DMS53 (cell line): ENCODE measurements at regions not wholly inside any gene's neighbourhood (a gene's known extent, or its start where the extent isn't known, plus 50 kb on each side); places are given as distances from the start of the nearest gene placed in this dataset.
A peak's percentile ranks its signal among the peaks of the same experiment; 100 is the strongest.
"Not testable (repeated sequence)": the region's sequence is repeated elsewhere in the genome, so short reads cannot be mapped to it uniquely, and the experiment has no call there.

ENCODE experiments used
- DNase-seq: peaks from one replicate; lab custom pipeline; 2025; lab: John Stamatoyannopoulos, UW

DNA sequence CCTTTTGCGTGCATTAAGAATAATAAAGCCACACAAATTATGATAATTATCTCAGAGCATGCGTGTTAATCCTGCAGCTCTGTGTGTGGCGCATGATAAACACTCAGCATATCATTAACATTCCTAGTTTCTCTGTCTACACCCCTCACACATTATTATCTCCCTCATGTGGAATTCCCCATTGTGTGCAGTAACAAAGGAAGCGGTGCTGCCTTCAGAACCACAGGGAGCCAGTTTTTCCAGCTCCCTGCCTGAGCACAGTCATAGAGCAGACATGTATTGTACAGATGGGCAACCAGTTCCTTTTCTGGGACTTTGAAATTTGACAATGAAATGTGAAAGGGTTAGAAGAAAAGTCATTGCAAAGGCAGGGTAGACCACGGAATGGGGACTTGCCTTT, 1365.5 kb upstream of the CDH9 start:
- DNase-seq = peak; percentile 29

GRCh38 chr5:28402590-28403301, 1364.4 kb upstream of the CDH9 start:
- no peak for DNase-seq

- no peak for DNase-seq
Observed at GRCh38 chr5:28400076-28400475, 1361.7 kb upstream of the CDH9 start.

- DNase-seq = no peak
Observed at GRCh38 chr5:28399211-28399610, 1360.8 kb upstream of the CDH9 start.

DNA sequence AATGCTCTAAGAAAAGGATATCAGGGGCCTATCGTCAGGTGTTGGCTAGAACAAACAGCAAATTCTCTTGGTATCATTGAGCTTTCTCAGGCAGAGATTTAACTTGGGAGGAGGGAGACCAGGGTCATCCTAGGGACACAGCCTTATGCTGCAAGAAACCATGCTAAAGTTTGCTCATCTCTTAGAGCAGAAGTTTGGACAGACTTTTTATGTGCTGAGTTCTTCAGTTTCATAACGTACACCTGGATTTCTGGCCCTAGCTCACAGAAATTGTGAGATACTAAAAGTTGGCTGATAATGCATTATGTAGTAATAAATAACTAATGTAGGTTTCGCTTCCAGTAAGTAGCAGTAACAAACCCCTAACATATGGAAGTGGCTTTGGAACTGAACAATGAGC, 1359.8 kb upstream of the CDH9 start:
- DNase-seq = no peak

- no peak for DNase-seq
Observed at GRCh38 chr5:28397502-28397941, 1359.1 kb upstream of the CDH9 start.

GRCh38 chr5:28391277-28391676, 1352.9 kb upstream of the CDH9 start:
- DNase-seq = no peak

DNA sequence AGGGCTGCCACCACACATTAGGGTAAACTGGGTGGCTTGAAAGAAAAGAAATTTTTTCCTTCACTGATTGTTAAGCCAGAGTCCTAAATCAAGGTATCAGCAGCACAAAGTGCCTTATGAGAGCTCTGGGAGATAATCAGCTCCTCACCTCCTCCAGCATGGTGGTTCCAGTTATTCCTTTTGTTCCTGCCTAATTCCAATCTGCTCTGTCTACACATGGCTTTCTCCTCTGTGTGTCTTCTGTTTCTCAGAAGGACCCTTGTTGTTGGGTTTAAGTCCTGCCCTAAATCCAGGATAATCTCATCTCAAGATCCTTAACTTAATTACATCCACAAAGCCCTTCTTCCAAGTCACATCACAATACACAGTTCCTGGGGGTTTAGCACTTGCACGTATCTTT, 1352.0 kb upstream of the CDH9 start:
- no peak for DNase-seq

GRCh38 chr5:28389727-28390126, 1351.3 kb upstream of the CDH9 start:
- DNase-seq = not testable (repeated sequence)

- DNase-seq = no peak
Observed at GRCh38 chr5:28388428-28388827, 1350.0 kb upstream of the CDH9 start.

GRCh38 chr5:28386712-28387111, 1348.3 kb upstream of the CDH9 start:
- peak; percentile 24 for DNase-seq

DNA sequence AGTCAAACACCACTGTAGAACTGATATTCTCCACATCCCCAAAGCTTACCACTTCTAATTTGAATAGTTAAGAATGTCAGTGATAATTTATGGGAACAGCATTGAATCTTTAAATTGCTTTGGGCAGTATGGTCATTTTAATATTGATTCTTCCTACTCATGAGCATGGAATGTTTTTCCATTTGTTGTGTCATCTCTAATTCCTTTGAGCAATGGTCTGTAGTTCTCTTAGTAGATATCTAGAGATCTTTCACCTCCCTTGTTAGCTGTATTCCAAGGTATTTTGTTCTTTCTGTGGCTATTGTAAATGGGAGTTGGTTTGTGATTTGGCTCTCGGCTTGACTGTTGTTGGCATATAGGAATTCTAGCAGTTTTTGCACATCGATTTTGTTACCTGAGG, 1341.8 kb upstream of the CDH9 start:
- no peak for DNase-seq

- DNase-seq = peak; percentile 60
Observed at GRCh38 chr5:28374492-28374967, 1336.1 kb upstream of the CDH9 start.

GRCh38 chr5:28370896-28371295, 1332.5 kb upstream of the CDH9 start:
- DNase-seq = no peak

- no peak for DNase-seq
Observed at GRCh38 chr5:28369418-28369817, 1331.0 kb upstream of the CDH9 start.

- DNase-seq = peak; percentile 21
Observed at GRCh38 chr5:28355831-28356230, 1317.4 kb upstream of the CDH9 start.

GRCh38 chr5:28346696-28347095, 1308.3 kb upstream of the CDH9 start:
- DNase-seq = no peak

DNA sequence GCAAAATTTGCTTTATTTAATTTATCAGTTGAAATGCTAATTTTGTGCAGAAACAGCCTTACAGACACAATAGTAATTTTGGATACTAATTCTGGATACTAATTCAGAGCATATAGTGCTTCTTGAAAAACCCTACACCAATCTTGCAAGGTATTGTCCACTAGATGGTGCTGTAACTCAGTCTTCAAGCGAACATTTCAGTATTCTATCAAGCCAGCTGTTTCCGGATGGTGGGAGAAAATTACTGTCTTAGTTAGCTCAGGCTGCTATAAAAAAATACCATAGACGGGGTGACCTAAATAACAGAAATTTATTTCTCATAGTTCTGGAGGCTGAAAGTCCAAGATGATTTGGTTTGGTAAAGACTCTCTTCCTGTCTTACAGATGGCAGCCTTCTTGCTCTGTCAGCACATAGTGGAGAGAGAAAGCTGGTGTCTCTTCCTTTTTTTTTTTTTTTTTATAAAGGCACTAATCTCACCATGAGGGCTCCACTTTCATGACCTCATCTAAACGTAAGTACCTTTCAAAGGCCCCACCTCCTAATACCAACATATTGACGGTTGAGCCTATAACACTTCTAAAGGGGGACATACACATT, 1306.5 kb upstream of the CDH9 start:
- DNase-seq = peak; percentile 92

DNA sequence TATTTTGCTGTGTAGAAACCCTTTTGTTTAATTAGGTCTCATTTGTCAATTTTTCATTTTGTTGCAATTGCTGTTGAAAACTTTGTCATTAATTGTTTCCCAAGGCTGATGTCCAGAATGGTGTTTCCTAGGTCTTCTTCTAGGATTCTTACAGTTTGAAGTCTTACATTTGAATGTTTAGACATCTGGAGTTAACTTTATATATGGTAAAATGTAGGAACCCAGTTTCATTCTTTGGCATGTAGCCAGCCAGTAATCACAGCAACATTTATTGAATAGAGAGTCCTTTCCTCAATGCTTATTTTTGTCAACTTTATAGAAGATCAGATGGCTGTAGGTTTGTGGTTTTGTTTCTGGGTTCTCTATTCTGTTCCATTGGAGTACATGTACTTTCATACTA, 1290.8 kb upstream of the CDH9 start:
- DNase-seq = no peak

DNA sequence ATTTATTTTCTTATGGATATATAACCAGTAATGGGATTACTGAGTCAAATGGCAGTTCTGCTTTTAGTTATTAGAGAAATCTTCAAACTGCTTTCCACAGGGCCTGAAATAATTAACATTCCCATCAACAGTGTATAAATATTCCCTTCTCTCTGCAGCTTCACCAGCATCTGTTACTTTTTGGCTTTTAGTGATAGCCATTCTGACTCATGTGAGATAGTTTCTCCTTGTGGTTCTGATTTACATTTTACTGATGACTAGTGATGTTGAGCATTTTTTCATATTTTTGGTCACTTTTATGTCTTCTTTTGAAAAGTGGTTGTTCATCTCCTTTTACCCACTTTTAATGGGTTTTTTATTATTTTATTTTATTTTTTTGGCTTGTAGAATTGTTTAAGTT, 1290.3 kb upstream of the CDH9 start:
- no peak for DNase-seq

GRCh38 chr5:28324174-28324573, 1285.8 kb upstream of the CDH9 start:
- DNase-seq = no peak

DNA sequence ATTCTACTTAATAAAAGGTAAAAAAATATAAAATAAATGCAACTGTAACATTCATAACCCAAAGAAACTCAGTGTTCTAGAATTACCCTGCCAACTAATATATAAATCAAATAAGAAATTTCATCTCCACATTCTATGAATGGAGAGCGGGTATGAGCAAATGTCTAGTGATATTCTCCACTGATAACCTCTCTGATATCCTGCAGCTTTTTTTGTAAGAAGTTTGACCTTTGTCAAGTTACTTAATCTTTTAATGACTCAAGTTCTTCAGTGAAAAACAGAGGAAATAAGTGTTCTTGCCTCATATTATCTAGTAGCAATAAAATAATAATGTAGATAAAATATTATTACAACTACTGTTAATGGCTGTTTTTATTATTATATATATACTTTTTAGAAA, 1275.6 kb upstream of the CDH9 start:
- DNase-seq = no peak

- no peak for DNase-seq
Observed at GRCh38 chr5:28313321-28313951, 1275.0 kb upstream of the CDH9 start.
